ENCODE measurements at regions not wholly inside any gene's neighbourhood (a gene's known extent, or its start where the extent isn't known, plus 50 kb on each side); places are given as distances from the start of the nearest gene placed in this dataset.
A peak's percentile ranks its signal among the peaks of the same experiment; 100 is the strongest.

DNA sequence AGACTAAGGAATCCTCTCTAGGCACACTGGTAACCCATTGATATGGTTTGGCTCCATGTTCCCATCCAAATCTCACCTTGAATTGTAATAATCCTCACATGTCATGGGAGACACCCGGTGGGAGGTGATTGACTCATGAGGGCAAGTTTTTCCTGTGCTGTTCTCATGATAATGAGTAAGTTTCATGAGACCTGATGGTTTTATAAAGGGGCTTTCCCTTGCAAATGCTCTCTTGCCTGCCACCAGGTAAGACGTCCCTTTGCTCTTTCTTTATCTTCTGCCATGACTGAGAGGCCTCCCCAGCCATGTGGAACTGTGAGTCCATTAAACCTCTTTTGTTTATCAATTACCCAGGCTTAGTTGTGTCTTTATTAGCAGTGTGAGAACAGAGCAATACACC, 81.4 kb upstream of the GPC6 start:
- DNase-seq = no peak

- DNase-seq = no peak
Measured at GRCh38 chr13:93146584-93147297, 79.9 kb upstream of the GPC6 start.

DNA sequence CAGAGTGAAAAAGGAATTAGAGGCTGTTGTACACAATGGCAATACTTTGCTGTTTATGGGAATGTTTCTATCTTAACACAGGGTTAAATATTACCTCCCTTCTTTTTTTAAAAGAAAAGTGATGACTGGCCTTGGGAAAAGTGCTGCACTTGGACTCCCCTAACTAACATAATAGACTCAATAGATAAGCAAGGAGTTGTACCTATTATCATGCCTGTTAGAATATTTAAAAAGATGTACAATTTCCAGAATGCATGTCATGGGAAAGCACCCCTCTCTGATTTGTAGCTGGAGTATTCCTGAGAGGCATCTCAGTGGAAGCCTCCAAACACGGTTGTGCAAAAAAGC, 79.3 kb upstream of the GPC6 start:
- no peak for DNase-seq

DNA sequence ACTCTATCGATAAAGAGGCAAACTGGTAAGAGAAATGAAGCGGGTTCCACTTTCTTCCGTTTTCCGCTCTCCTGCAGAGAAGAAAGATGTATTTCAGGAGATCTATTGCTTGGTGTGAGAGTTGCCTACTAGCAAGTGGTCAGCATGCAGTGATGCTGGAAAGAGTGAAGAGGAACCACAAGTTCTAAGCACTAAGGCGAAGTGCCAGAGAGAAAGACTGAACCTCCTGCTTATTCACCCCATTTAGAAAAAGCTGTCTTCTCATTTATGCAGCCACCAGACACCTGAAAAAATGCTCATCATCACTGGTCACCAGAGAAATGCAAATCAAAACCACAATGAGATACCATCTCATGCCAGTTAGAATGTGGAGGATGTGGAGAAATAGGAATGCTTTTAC, 78.7 kb upstream of the GPC6 start:
- no peak for DNase-seq

DNA sequence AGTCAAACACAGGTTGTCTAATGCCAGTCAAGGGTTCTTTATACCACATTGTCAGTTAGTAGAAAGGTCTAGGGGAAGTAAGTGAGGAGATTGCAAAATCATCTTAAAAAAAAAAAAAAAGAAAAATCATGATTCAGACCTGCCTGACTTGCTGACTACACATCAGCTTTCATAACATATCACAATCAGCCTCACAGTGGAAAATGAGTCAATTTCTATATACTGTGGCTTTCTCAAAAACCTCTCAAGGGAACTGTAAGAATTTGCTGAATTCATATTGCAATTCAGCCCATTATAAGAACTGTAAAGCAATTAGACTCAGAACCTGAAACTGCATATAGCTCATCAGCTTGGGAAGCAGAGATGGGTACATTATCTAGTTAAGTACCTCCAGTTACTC, 75.3 kb upstream of the GPC6 start:
- DNase-seq = no peak

GRCh38 chr13:93158565-93158964, 68.0 kb upstream of the GPC6 start:
- no peak for DNase-seq

GRCh38 chr13:93169980-93170379, 56.6 kb upstream of the GPC6 start:
- DNase-seq = peak; percentile 8 to 10

DNA sequence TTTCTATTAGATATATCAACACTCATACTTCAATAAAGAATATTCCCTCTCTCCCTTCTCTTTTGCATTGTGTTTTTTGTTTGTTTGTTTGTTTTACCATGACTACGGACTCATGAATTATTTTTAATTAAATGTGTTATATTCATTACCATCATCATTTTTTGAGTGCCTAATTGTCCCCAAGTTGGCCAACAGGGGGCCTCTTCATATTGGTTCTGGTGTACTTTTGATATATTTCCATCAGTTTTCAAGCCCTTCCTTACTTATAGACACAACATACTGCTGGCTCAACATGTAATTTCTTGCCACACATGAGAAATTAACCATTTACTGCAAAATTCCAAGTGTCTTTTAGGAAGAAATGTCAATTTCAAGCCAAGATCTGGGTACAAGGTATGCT, 54.5 kb upstream of the GPC6 start:
- no peak for DNase-seq

- DNase-seq = no peak
Measured at GRCh38 chr13:93173654-93174053, 53.0 kb upstream of the GPC6 start.

DNA sequence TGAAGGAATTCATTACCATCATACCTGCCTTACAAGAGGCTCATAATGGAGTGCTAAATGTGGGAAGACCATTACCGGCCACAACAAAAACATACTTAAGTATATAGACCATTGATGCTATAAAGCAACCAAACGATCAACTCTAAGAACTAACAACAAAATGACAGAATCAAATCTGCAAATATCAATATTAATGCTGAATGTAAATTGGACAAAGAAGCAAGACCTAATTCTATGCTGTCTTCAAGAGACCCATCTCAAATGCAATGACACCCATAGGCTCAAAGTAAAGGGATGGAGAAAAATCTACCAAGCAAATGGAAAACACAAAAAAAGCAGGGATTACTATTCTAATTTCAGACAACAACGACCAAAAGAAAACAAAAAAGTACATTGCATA, 52.3 kb upstream of the GPC6 start:
- DNase-seq = no peak
